Fibroblast of lung (primary cell): ENCODE measurements at regions not wholly inside any gene's neighbourhood (a gene's known extent, or its start where the extent isn't known, plus 50 kb on each side); places are given as distances from the start of the nearest gene placed in this dataset.
A peak's percentile ranks its signal among the peaks of the same experiment; 100 is the strongest.

Experiments
- DNase-seq, 2 donors: peaks; one replicate each; pipeline versions ENCODE4 v3.0.0 to v3.0.0-alpha.2; 2010; ENCODE audit warnings: low read depth in 2 of 2
- H2AFZ ChIP-seq: 2 replicates; pipeline ENCODE4 v1.5.1; 2012; ENCODE audit warnings: low read length, control low read depth, inconsistent platforms
- H3K27ac ChIP-seq: 2 replicates; pipeline ENCODE4 v1.5.1; 2011; ENCODE audit warnings: low read length, control low read depth; ENCODE audit not compliant: insufficient read depth
- H3K27me3 ChIP-seq: 2 replicates; pipeline ENCODE4 v1.5.1; 2011; ENCODE audit warnings: mild to moderate bottlenecking, low read length; ENCODE audit not compliant: control insufficient read depth, insufficient read depth
- H3K36me3 ChIP-seq: 2 replicates; pipeline ENCODE4 v1.5.1; 2011; ENCODE audit warnings: low read length; ENCODE audit not compliant: control insufficient read depth, insufficient read depth
- H3K4me1 ChIP-seq: 2 replicates; pipeline ENCODE4 v1.5.1; 2011; ENCODE audit warnings: low read length; ENCODE audit not compliant: control insufficient read depth, insufficient read depth; ENCODE audit errors: extremely low read depth
- H3K4me2 ChIP-seq: 2 replicates; pipeline ENCODE4 v1.5.1; 2011; ENCODE audit warnings: low read length, control low read depth; ENCODE audit not compliant: insufficient read depth; ENCODE audit errors: extremely low read depth
- H3K4me3 ChIP-seq, 4 experiments: fragments of 200-600 bp in 1 of 4; sonication (generic) in 1 of 4; replicated peaks in 1 of 4; 2 replicates each; pipeline ENCODE4 v1.5.1; 2011 to 2016; ENCODE audit warnings: low read length in 4 of 4, low read depth in 3 of 4, mild to moderate bottlenecking in 3 of 4, control low read depth in 2 of 4, inconsistent platforms in 1 of 4, mixed read lengths in 1 of 4; ENCODE audit not compliant: insufficient read depth in 1 of 4; ENCODE audit errors: control extremely low read depth in 1 of 4
- H3K79me2 ChIP-seq: 2 replicates; pipeline ENCODE4 v1.5.1; 2012; ENCODE audit warnings: mild to moderate bottlenecking, low read length, inconsistent platforms; ENCODE audit not compliant: control insufficient read depth, insufficient read depth
- H3K9ac ChIP-seq: 2 replicates; pipeline ENCODE4 v1.5.1; 2011; ENCODE audit warnings: mild to moderate bottlenecking, low read length, control low read depth; ENCODE audit not compliant: insufficient read depth
- H3K9me3 ChIP-seq: 2 replicates; pipeline ENCODE4 v1.5.1; 2012; ENCODE audit warnings: low read depth, low read length; ENCODE audit not compliant: control insufficient read depth, insufficient read depth
- H4K20me1 ChIP-seq: 2 replicates; pipeline ENCODE4 v1.5.1; 2011; ENCODE audit warnings: low read length; ENCODE audit not compliant: control insufficient read depth, insufficient read depth; ENCODE audit errors: extremely low read depth
- EZH2 ChIP-seq: IDR thresholded peaks from 2 replicates; pipeline ENCODE4 v1.5.1; 2012; ENCODE audit warnings: low read length, control low read depth, mild to moderate bottlenecking; ENCODE audit errors: missing control alignments
- TF ChIP-seq, protein P1 (sequence below), 2 donors: IDR thresholded peaks in 1 of 2; conservative IDR thresholded peaks in 1 of 2; 1 replicate in 1 of 2; 2 replicates in 1 of 2; pipeline ENCODE4 v1.5.1; 2011 to 2012; ENCODE audit warnings: low read length in 2 of 2, control low read depth in 1 of 2, inconsistent platforms in 1 of 2, low read depth in 1 of 2, mild to moderate bottlenecking in 1 of 2

DNA sequence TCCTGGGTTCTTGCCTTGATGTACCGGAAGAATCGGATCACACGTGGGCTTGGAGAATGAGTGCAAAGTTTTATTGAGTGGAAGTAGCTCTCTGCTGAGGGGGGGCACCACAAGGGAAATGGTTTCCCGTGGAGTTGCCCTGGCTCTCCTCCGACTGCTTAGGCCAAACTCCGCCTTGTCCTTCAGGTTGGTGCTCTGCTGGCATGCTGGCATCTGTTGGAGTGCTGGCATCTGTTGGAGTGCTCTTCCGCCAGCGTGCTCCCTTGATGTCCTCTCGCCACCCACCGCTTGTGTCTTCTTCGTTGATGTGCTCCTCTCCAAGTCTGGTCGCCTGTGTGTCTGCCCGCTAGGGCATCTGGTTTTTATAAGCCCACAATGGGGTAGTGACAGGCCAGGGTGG is 317.1 kb upstream of the HSF2 start:
- H3K27ac ChIP-seq = no peak overlapping the region
- H2AFZ ChIP-seq = no peak overlapping the region
- no peaks in the 10 kb centered on the region for H3K4me1 ChIP-seq
- H3K36me3 ChIP-seq = no peaks in the 10 kb centered on the region
- no peak overlapping the region for H3K4me2 ChIP-seq
- no peak for TF ChIP-seq EZH2
- TF ChIP-seq, protein P1, sequence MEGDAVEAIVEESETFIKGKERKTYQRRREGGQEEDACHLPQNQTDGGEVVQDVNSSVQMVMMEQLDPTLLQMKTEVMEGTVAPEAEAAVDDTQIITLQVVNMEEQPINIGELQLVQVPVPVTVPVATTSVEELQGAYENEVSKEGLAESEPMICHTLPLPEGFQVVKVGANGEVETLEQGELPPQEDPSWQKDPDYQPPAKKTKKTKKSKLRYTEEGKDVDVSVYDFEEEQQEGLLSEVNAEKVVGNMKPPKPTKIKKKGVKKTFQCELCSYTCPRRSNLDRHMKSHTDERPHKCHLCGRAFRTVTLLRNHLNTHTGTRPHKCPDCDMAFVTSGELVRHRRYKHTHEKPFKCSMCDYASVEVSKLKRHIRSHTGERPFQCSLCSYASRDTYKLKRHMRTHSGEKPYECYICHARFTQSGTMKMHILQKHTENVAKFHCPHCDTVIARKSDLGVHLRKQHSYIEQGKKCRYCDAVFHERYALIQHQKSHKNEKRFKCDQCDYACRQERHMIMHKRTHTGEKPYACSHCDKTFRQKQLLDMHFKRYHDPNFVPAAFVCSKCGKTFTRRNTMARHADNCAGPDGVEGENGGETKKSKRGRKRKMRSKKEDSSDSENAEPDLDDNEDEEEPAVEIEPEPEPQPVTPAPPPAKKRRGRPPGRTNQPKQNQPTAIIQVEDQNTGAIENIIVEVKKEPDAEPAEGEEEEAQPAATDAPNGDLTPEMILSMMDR (conservative IDR thresholded peaks at IDR 0.05 in 1 of 2, IDR thresholded peaks at IDR 0.05 in 1 of 2; ENCODE audit: low read depth in 1 of 2, low read length in 2 of 2) = no peak
- H3K9ac ChIP-seq = no peak overlapping the region
- no peaks in the 10 kb centered on the region for H3K79me2 ChIP-seq
- no peaks in the 10 kb centered on the region for H3K9me3 ChIP-seq
- no peak overlapping the region for H3K4me3 ChIP-seq
- DNase-seq = no peak
- no peaks in the 10 kb centered on the region for H4K20me1 ChIP-seq
- no peaks in the 10 kb centered on the region for H3K27me3 ChIP-seq

DNA sequence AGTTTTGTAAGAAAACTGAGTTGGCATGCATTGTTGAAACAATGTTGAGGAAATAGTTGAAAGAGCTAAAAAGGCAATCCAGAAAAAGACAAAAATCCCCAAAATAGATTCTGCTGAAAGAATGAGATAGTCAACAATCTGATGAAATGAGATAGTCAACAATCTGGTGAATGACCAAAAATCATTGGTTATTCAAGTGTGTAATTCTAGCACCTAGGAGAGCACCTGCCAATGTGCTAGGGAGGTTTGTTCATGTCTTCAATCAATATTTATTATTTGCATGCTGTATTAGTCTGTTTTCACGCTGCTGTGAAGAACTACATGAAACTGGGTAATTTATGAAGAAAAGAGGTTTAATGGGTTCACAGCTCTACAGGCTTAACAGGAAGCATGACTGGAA is 307.1 kb upstream of the HSF2 start:
- Histone ChIP-seq H2AFZ (no peak overlapping the region), H3K4me3 (no peak overlapping the region)
- TF ChIP-seq EZH2 = no peak
- TF ChIP-seq, protein P1 (conservative IDR thresholded peaks at IDR 0.05 in 1 of 2, IDR thresholded peaks at IDR 0.05 in 1 of 2; ENCODE audit: low read depth in 1 of 2, low read length in 2 of 2) = no peak

DNA sequence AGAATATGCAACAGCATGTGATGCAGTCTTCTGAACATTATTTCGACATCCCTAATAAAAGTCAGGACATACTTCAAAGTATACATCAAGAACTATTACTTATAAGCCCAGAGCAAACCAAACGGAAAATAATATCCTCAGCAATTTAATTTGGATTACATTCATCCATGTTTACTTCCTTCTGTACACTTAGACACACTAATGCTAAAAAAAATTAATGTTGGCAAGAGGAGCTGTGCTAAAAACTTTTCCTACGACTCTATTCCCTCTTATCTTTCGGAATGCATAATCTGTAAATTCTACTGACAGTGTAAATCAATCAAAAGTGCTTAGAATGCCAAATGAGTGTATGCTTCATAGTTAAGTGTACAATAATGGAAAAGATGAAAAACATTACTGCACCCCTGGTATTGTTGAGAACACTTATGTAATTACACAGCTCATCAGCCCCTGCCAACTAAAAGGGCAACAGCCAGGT is 301.2 kb upstream of the HSF2 start:
- H3K4me2 ChIP-seq = no peak overlapping the region
- no peak overlapping the region for H2AFZ ChIP-seq
- H3K9ac ChIP-seq = no peak overlapping the region
- no peak overlapping the region for H3K27ac ChIP-seq
- DNase-seq = peak; percentile 6 to 45
- H4K20me1 ChIP-seq = no peaks in the 10 kb centered on the region
- TF ChIP-seq, protein P1 (conservative IDR thresholded peaks at IDR 0.05 in 1 of 2, IDR thresholded peaks at IDR 0.05 in 1 of 2; ENCODE audit: low read depth in 1 of 2, low read length in 2 of 2) = no peak
- no peak for TF ChIP-seq EZH2
- H3K27me3 ChIP-seq = no peaks in the 10 kb centered on the region
- H3K9me3 ChIP-seq = no peaks in the 10 kb centered on the region
- H3K79me2 ChIP-seq = no peaks in the 10 kb centered on the region
- H3K4me3 ChIP-seq = no peak overlapping the region
- H3K4me1 ChIP-seq = no peaks in the 10 kb centered on the region
- H3K36me3 ChIP-seq = no peaks in the 10 kb centered on the region

More for the DNA sequence above, 307.1 kb upstream of the HSF2 start:
- Histone ChIP-seq H3K9me3 (no peaks in the 10 kb centered on the region), H3K9ac (no peak overlapping the region), H3K4me1 (no peaks in the 10 kb centered on the region), H3K27ac (no peak overlapping the region), H3K4me2 (no peak overlapping the region), H4K20me1 (no peaks in the 10 kb centered on the region), H3K36me3 (no peaks in the 10 kb centered on the region), H3K27me3 (no peaks in the 10 kb centered on the region), H3K79me2 (no peaks in the 10 kb centered on the region)
- DNase-seq = no peak
